ENCODE measurements at regions not wholly inside any gene's neighbourhood (a gene's known extent, or its start where the extent isn't known, plus 50 kb on each side); places are given as distances from the start of the nearest gene placed in this dataset.

- TF ChIP-seq CTCF (optimal IDR thresholded peaks at IDR 0.05 in 1 of 3, IDR thresholded peaks at IDR 0.05 in 1 of 3, conservative IDR thresholded peaks at IDR 0.05 in 1 of 3; ENCODE audit: extremely low read depth in 1 of 3, insufficient read depth in 2 of 3, low read length in 3 of 3): no peak
- TF ChIP-seq EZH2 (IDR thresholded peaks at IDR 0.05; ENCODE audit: low read length): no peak
- no peak overlapping the region for H2AFZ ChIP-seq (ENCODE audit: control insufficient read depth, low read length)
- no peaks in the 10 kb centered on the region for H4K20me1 ChIP-seq (ENCODE audit: control insufficient read depth, extremely low read depth, insufficient read depth, low read length)
- H3K9me3 ChIP-seq (ENCODE audit: control insufficient read depth, low read depth, low read length): no peaks in the 10 kb centered on the region
- H3K4me1 ChIP-seq (ENCODE audit: control insufficient read depth, extremely low read depth, insufficient read depth, low read length): peaks cover 6% of the 10 kb centered on the region
- DNase-seq (ENCODE audit: low read depth, low spot score) (no peak), FAIRE-seq (no peak)
- no peaks in the 10 kb centered on the region for H3K9me1 ChIP-seq (ENCODE audit: control insufficient read depth, extremely low read depth, insufficient read depth, low read length)
- no peak overlapping the region for H3K4me3 ChIP-seq (ENCODE audit: control insufficient read depth in 2 of 3, extremely low read depth in 1 of 3, insufficient read depth in 2 of 3, low read depth in 1 of 3, low read length in 3 of 3)
- no peaks in the 10 kb centered on the region for H3K36me3 ChIP-seq (ENCODE audit: control insufficient read depth in 2 of 2, extremely low read depth in 1 of 2, insufficient read depth in 2 of 2, low read length in 2 of 2)
- H3K9ac ChIP-seq (ENCODE audit: control insufficient read depth, extremely low read depth, insufficient read depth, low read length): no peak overlapping the region
- H3K4me2 ChIP-seq (ENCODE audit: control insufficient read depth, extremely low read depth, insufficient read depth, low read depth, low read length): no peak overlapping the region
- H3K27me3 ChIP-seq (ENCODE audit: control insufficient read depth, extremely low read depth, insufficient read depth, low read length): no peaks in the 10 kb centered on the region
- dilution Hi-C loops (cut with MboI; ENCODE audit: extremely low pct_ligation_motif_present, low sequenced_read_pairs): no loop called here
- no peaks in the 10 kb centered on the region for H3K79me2 ChIP-seq (ENCODE audit: control insufficient read depth, insufficient read depth, low read length)
- no peak overlapping the region for H3K27ac ChIP-seq (ENCODE audit: control insufficient read depth, insufficient read depth, low read length)
Measured at GRCh38 chr1:227392984-227393764, 74.9 kb upstream of the CDC42BPA start.

- H3K9me3 ChIP-seq (ENCODE audit: control insufficient read depth, low read depth, low read length): no peaks in the 10 kb centered on the region
- no peak overlapping the region for H2AFZ ChIP-seq (ENCODE audit: control insufficient read depth, low read length)
- peaks cover 6% of the 10 kb centered on the region for H3K4me1 ChIP-seq (ENCODE audit: control insufficient read depth, extremely low read depth, insufficient read depth, low read length)
- no peak overlapping the region for H3K9ac ChIP-seq (ENCODE audit: control insufficient read depth, extremely low read depth, insufficient read depth, low read length)
- no peaks in the 10 kb centered on the region for H3K27me3 ChIP-seq (ENCODE audit: control insufficient read depth, extremely low read depth, insufficient read depth, low read length)
- FAIRE-seq (no peak), DNase-seq (ENCODE audit: low read depth, low spot score) (no peak)
- H3K4me3 ChIP-seq (ENCODE audit: control insufficient read depth in 2 of 3, extremely low read depth in 1 of 3, insufficient read depth in 2 of 3, low read depth in 1 of 3, low read length in 3 of 3): no peak overlapping the region
- no peak for TF ChIP-seq CTCF (optimal IDR thresholded peaks at IDR 0.05 in 1 of 3, IDR thresholded peaks at IDR 0.05 in 1 of 3, conservative IDR thresholded peaks at IDR 0.05 in 1 of 3; ENCODE audit: extremely low read depth in 1 of 3, insufficient read depth in 2 of 3, low read length in 3 of 3)
- TF ChIP-seq EZH2 (IDR thresholded peaks at IDR 0.05; ENCODE audit: low read length): no peak
- no peak overlapping the region for H3K27ac ChIP-seq (ENCODE audit: control insufficient read depth, insufficient read depth, low read length)
- H3K9me1 ChIP-seq (ENCODE audit: control insufficient read depth, extremely low read depth, insufficient read depth, low read length): no peaks in the 10 kb centered on the region
- no peaks in the 10 kb centered on the region for H3K79me2 ChIP-seq (ENCODE audit: control insufficient read depth, insufficient read depth, low read length)
- dilution Hi-C loops (cut with MboI; ENCODE audit: extremely low pct_ligation_motif_present, low sequenced_read_pairs): no loop called here
- H4K20me1 ChIP-seq (ENCODE audit: control insufficient read depth, extremely low read depth, insufficient read depth, low read length): no peaks in the 10 kb centered on the region
- H3K36me3 ChIP-seq (ENCODE audit: control insufficient read depth in 2 of 2, extremely low read depth in 1 of 2, insufficient read depth in 2 of 2, low read length in 2 of 2): no peaks in the 10 kb centered on the region
- H3K4me2 ChIP-seq (ENCODE audit: control insufficient read depth, extremely low read depth, insufficient read depth, low read depth, low read length): no peak overlapping the region
Measured at GRCh38 chr1:227391879-227392278, 73.6 kb upstream of the CDC42BPA start.

All from keratinocyte (primary cell).